ENCODE measurements at regions not wholly inside any gene's neighbourhood (a gene's known extent, or its start where the extent isn't known, plus 50 kb on each side); places are given as distances from the start of the nearest gene placed in this dataset.

- no peak overlapping the region for H3K9ac ChIP-seq (ENCODE audit: insufficient read depth, low read depth, low read length)
- DNase-seq (ENCODE audit: low spot score) (no peak), FAIRE-seq (no peak), ATAC-seq (no peak)
- no peak overlapping the region for H2AFZ ChIP-seq (ENCODE audit: low read length)
- H3K79me2 ChIP-seq (ENCODE audit: insufficient read depth, low read length), result no peaks in the 10 kb centered on the region
- H4K20me1 ChIP-seq (ENCODE audit: insufficient read depth, low read length), result no peaks in the 10 kb centered on the region
- in situ Hi-C loops (cut with HindIII; ENCODE audit: extremely low pct_ligation_motif_present, low pct_unique_long_range_greater_than_20kb), result no loop called here
- H3K4me3 ChIP-seq (replicated peaks in 1 of 3; ENCODE audit: insufficient read depth in 1 of 3, low read depth in 2 of 3, low read length in 3 of 3), result no peak overlapping the region
- TF ChIP-seq HNF1A (IDR thresholded peaks at IDR 0.05; ENCODE audit: low read depth), result no peak
- no peak for TF ChIP-seq HNF1A (CRISPR knock-in tag; IDR thresholded peaks at IDR 0.05; ENCODE audit: borderline replicate concordance)
- TF ChIP-seq ZZZ3 (CRISPR knock-in tag; IDR thresholded peaks at IDR 0.05; ENCODE audit: borderline replicate concordance), result no peak
- TF ChIP-seq ZNF234 (CRISPR knock-in tag; conservative IDR thresholded peaks at IDR 0.05), result no peak
- no peak for TF ChIP-seq PRDM10 (CRISPR knock-in tag; IDR thresholded peaks at IDR 0.05; ENCODE audit: low read depth)
- no peak for TF ChIP-seq CREM (IDR thresholded peaks at IDR 0.05)
- no peak for TF ChIP-seq CREM (CRISPR knock-in tag; IDR thresholded peaks at IDR 0.05)
- no peak for TF ChIP-seq ZNF552 (CRISPR knock-in tag; IDR thresholded peaks at IDR 0.05; ENCODE audit: borderline replicate concordance)
- TF ChIP-seq GRHL1 (CRISPR knock-in tag; conservative IDR thresholded peaks at IDR 0.05), result no peak
- POLR2A ChIA-PET, result no interaction called here
- no peak overlapping the region for H3K4me2 ChIP-seq (ENCODE audit: low read depth, low read length)
- intact Hi-C loops (cut with micrococcal nuclease; ENCODE audit: unreplicated experiment), result no loop called here
- H3K27me3 ChIP-seq (ENCODE audit: control insufficient read depth in 1 of 2, insufficient read depth in 2 of 2, low read length in 2 of 2), result no peaks in the 10 kb centered on the region
- 9% methylated on average over 2 of the region's 2 CpGs for WGBS (ENCODE audit: low lambda C conversion rate)
- H3K4me1 ChIP-seq (ENCODE audit: insufficient read depth, low read length), result no peaks in the 10 kb centered on the region
- no TSS peak for BruUV-seq (replicated peaks)
- peaks cover 84% of the 10 kb centered on the region for H3K9me3 ChIP-seq (ENCODE audit: low read length)
- H3K27ac ChIP-seq (ENCODE audit: extremely low read length, insufficient read depth, low read length), result no peak overlapping the region
- H3K36me3 ChIP-seq (replicated peaks in 1 of 2; ENCODE audit: control insufficient read depth in 1 of 2, insufficient read depth in 2 of 2, low read length in 2 of 2), result no peaks in the 10 kb centered on the region
- CTCF ChIA-PET (ENCODE audit: low intra/inter-chr PET ratio, low total read pairs), result no interaction called here
Measured at GRCh38 chr2:22487036-22487435, 897.9 kb upstream of the KLHL29 start.

Data from HepG2 (cell line).